Right renal cortex interstitium (tissue), 3 donors: ENCODE measurements at regions not wholly inside any gene's neighbourhood (a gene's known extent, or its start where the extent isn't known, plus 50 kb on each side); places are given as distances from the start of the nearest gene placed in this dataset.

Experiments used
- DNase-seq, 3 donors: peaks; one replicate each; pipeline ENCODE4 v3.0.0-alpha.2; 2013; ENCODE audit warnings: low read depth in 3 of 3, low spot score in 2 of 3

GRCh38 chr1:4961935-4962645 lies 307.7 kb downstream of the AJAP1 start:
- no peak for DNase-seq

GRCh38 chr1:4960782-4961475 lies 306.5 kb downstream of the AJAP1 start:
- DNase-seq, result no peak

- DNase-seq, result no peak
These were observed 305.9 kb downstream of the AJAP1 start for GRCh38 chr1:4960336-4960735.

GRCh38 chr1:4959216-4959615 lies 304.8 kb downstream of the AJAP1 start:
- DNase-seq, result no peak

GRCh38 chr1:4957027-4957426 lies 302.6 kb downstream of the AJAP1 start:
- no peak for DNase-seq

- no peak for DNase-seq
These were observed 300.0 kb downstream of the AJAP1 start for GRCh38 chr1:4954392-4954791.

- DNase-seq, result no peak
These were observed 297.2 kb downstream of the AJAP1 start for GRCh38 chr1:4951601-4952000.

GRCh38 chr1:4946343-4946742 lies 291.9 kb downstream of the AJAP1 start:
- no peak for DNase-seq

- no peak for DNase-seq
These were observed 290.5 kb downstream of the AJAP1 start for GRCh38 chr1:4944911-4945310.

GRCh38 chr1:4944072-4944471 lies 289.7 kb downstream of the AJAP1 start:
- DNase-seq, result no peak

GRCh38 chr1:4939266-4939665 lies 284.9 kb downstream of the AJAP1 start:
- DNase-seq, result no peak

GRCh38 chr1:4937876-4938534 lies 283.6 kb downstream of the AJAP1 start:
- no peak for DNase-seq

- no peak for DNase-seq
These were observed 281.4 kb downstream of the AJAP1 start for GRCh38 chr1:4935807-4936206.

GRCh38 chr1:4933232-4933631 lies 278.8 kb downstream of the AJAP1 start:
- no peak for DNase-seq

GRCh38 chr1:4932311-4933030 lies 278.1 kb downstream of the AJAP1 start:
- no peak for DNase-seq

GRCh38 chr1:4931486-4931885 lies 277.1 kb downstream of the AJAP1 start:
- DNase-seq, result no peak

- no peak for DNase-seq
These were observed 273.8 kb downstream of the AJAP1 start for GRCh38 chr1:4928186-4928585.

- no peak for DNase-seq
These were observed 269.9 kb downstream of the AJAP1 start for GRCh38 chr1:4924356-4924755.

GRCh38 chr1:4916610-4917009 lies 262.2 kb downstream of the AJAP1 start:
- no peak for DNase-seq

- DNase-seq, result no peak
These were observed 260.7 kb downstream of the AJAP1 start for GRCh38 chr1:4915154-4915553.

GRCh38 chr1:4908486-4908885 lies 254.1 kb downstream of the AJAP1 start:
- peak in 1 of 3 donors; percentile 3 for DNase-seq
